Sigmoid colon (tissue), 6 donors: ENCODE measurements at regions not wholly inside any gene's neighbourhood (a gene's known extent, or its start where the extent isn't known, plus 50 kb on each side); places are given as distances from the start of the nearest gene placed in this dataset.

Source experiments
- DNase-seq: peaks from one replicate; pipeline ENCODE4 v3.0.0-alpha.2; 2019
- H3K27ac ChIP-seq, 4 donors: fragments of 200-600 bp; sonication (generic); one replicate each; pipeline ENCODE4 v1.5.1; 2016 to 2019; ENCODE audit warnings: mild to moderate bottlenecking in 1 of 4
- H3K27me3 ChIP-seq, 3 donors: fragments of 200-600 bp; sonication (generic); one replicate each; pipeline ENCODE4 v1.5.1; 2019; ENCODE audit warnings: mild to moderate bottlenecking in 1 of 3
- H3K36me3 ChIP-seq, 4 donors: fragments of 200-600 bp; sonication (generic); one replicate each; pipeline ENCODE4 v1.5.1; 2016 to 2019
- H3K4me1 ChIP-seq, 4 donors: fragments of 200-600 bp; sonication (generic); one replicate each; pipeline ENCODE4 v1.5.1; 2017 to 2019
- H3K4me3 ChIP-seq, 4 donors: fragments of 200-600 bp; sonication (generic); one replicate each; pipeline ENCODE4 v1.5.1; 2017 to 2019; ENCODE audit warnings: mild to moderate bottlenecking in 2 of 4, moderate library complexity in 1 of 4
- H3K9me3 ChIP-seq, 4 donors: fragments of 200-600 bp in 3 of 4; sonication (generic) in 3 of 4; one replicate each; pipeline versions ENCODE4 v1.5.1 to v1.6.1; 2013 to 2019
- CTCF ChIP-seq, 4 experiments: fragments of 450-650 bp in 3 of 4; fragments of 200-600 bp in 1 of 4; IDR thresholded peaks; one replicate each; pipeline ENCODE4 v1.5.1; 2016 to 2019; ENCODE audit warnings: antibody characterized with exemption in 4 of 4, mild to moderate bottlenecking in 3 of 4, moderate library complexity in 2 of 4
- EP300 ChIP-seq, 4 donors: sonication (generic); formaldehyde crosslinking; IDR thresholded peaks; one replicate each; pipeline ENCODE4 v1.6.1; 2017; ENCODE audit warnings: antibody characterized with exemption in 4 of 4
- POLR2A ChIP-seq, 2 donors: fragments of 450-650 bp; IDR thresholded peaks; one replicate each; pipeline ENCODE4 v1.6.1; 2016; ENCODE audit warnings: antibody characterized with exemption in 2 of 2, mild to moderate bottlenecking in 2 of 2, moderate library complexity in 2 of 2
- POLR2AphosphoS5 ChIP-seq, 4 donors: sonication (generic); formaldehyde crosslinking; IDR thresholded peaks; one replicate each; pipeline ENCODE4 v1.6.1; 2017; ENCODE audit warnings: antibody characterized with exemption in 4 of 4
- WGBS, 2 donors: extraction: QIAGEN DNeasy Blood & Tissue Kit; methylation state at CpG; one replicate each; pipeline ENCODE4 v1.1.7; 2013; 5-methylcytosine and 5-hydroxymethylcytosine counted together
- intact Hi-C: fragments of 100-400 bp; cut with DNase I; formaldehyde crosslinking; loops from one replicate; pipeline ENCODE4 v1.15.1; 2023
- donor health status: healthy with polysubstance abuse.
- donor health status: healthy.

- intact Hi-C loops, result no loop called here
- TF ChIP-seq EP300 (IDR thresholded peaks at IDR 0.05) (no peak), POLR2A (IDR thresholded peaks at IDR 0.05) (no peak), POLR2AphosphoS5 (IDR thresholded peaks at IDR 0.05) (no peak), CTCF (IDR thresholded peaks at IDR 0.05) (no peak)
- H3K36me3 ChIP-seq, result no peaks in the 10 kb centered on the region
- 92 to 97% methylated on average over 1 of the region's 1 CpG for WGBS, 2 donors
- no peak overlapping the region for H3K4me3 ChIP-seq
- no peaks in the 10 kb centered on the region for H3K4me1 ChIP-seq
- H3K27me3 ChIP-seq, result no peaks in the 10 kb centered on the region
- DNase-seq, result no peak
- H3K9me3 ChIP-seq, result no peaks in the 10 kb centered on the region
- no peak overlapping the region for H3K27ac ChIP-seq
Observed at GRCh38 chr3:94673876-94674275, 611.0 kb downstream of the NSUN3 start.

GRCh38 chr3:94686208-94686607 is 623.3 kb downstream of the NSUN3 start:
- Histone ChIP-seq H3K27me3 (no peaks in the 10 kb centered on the region), H3K9me3 (peaks cover 0 to 4% (median under 1%) of the 10 kb centered on the region in 4 donors), H3K4me1 (no peaks in the 10 kb centered on the region), H3K4me3 (no peak overlapping the region), H3K36me3 (no peaks in the 10 kb centered on the region), H3K27ac (no peak overlapping the region)
- intact Hi-C loops, result no loop called here
- WGBS, 2 donors, result 93% methylated on average over 1 of the region's 1 CpG
- no peak for DNase-seq
- TF ChIP-seq CTCF (IDR thresholded peaks at IDR 0.05) (no peak), POLR2AphosphoS5 (IDR thresholded peaks at IDR 0.05) (no peak), EP300 (IDR thresholded peaks at IDR 0.05) (no peak), POLR2A (IDR thresholded peaks at IDR 0.05) (no peak)

GRCh38 chr3:94693997-94694640 is 631.3 kb downstream of the NSUN3 start:
- no peaks in the 10 kb centered on the region for H3K4me1 ChIP-seq
- H3K9me3 ChIP-seq, result peaks cover 0 to 4% (median 0%) of the 10 kb centered on the region in 4 donors
- no peaks in the 10 kb centered on the region for H3K36me3 ChIP-seq
- TF ChIP-seq POLR2A (IDR thresholded peaks at IDR 0.05), result no peak
- H3K27me3 ChIP-seq, result no peaks in the 10 kb centered on the region
- 74 to 80% methylated on average over 5 of the region's 5 CpGs for WGBS, 2 donors
- intact Hi-C loops, result no loop called here
- H3K4me3 ChIP-seq, result no peak overlapping the region
- DNase-seq, result no peak
- no peak overlapping the region for H3K27ac ChIP-seq

GRCh38 chr3:94694894-94695293 is 632.0 kb downstream of the NSUN3 start:
- Histone ChIP-seq H3K27me3 (no peaks in the 10 kb centered on the region), H3K4me1 (no peaks in the 10 kb centered on the region), H3K36me3 (no peaks in the 10 kb centered on the region), H3K27ac (no peak overlapping the region), H3K9me3 (peaks cover 0 to 4% (median 0%) of the 10 kb centered on the region in 4 donors), H3K4me3 (no peak overlapping the region)
- TF ChIP-seq POLR2AphosphoS5 (IDR thresholded peaks at IDR 0.05) (no peak), EP300 (IDR thresholded peaks at IDR 0.05) (no peak), CTCF (IDR thresholded peaks at IDR 0.05) (no peak), POLR2A (IDR thresholded peaks at IDR 0.05) (no peak)
- intact Hi-C loops, result no loop called here
- DNase-seq, result no peak
- WGBS, 2 donors, result 89 to 94% methylated on average over 2 of the region's 2 CpGs

GRCh38 chr3:94704467-94704866 is 641.6 kb downstream of the NSUN3 start:
- no peak overlapping the region for H3K4me3 ChIP-seq
- H3K27me3 ChIP-seq, result no peaks in the 10 kb centered on the region
- TF ChIP-seq EP300 (IDR thresholded peaks at IDR 0.05) (no peak), CTCF (IDR thresholded peaks at IDR 0.05) (no peak), POLR2A (IDR thresholded peaks at IDR 0.05) (no peak), POLR2AphosphoS5 (IDR thresholded peaks at IDR 0.05) (no peak)
- no peaks in the 10 kb centered on the region for H3K4me1 ChIP-seq
- intact Hi-C loops, result no loop called here
- H3K36me3 ChIP-seq, result no peaks in the 10 kb centered on the region
- no peak overlapping the region for H3K27ac ChIP-seq
- 77 to 84% methylated on average over 3 of the region's 3 CpGs for WGBS, 2 donors
- H3K9me3 ChIP-seq, result peaks cover 0 to 7% (median 0%) of the 10 kb centered on the region in 4 donors
- DNase-seq, result no peak
